H9 (cell line): ENCODE measurements at regions not wholly inside any gene's neighbourhood (a gene's known extent, or its start where the extent isn't known, plus 50 kb on each side); places are given as distances from the start of the nearest gene placed in this dataset.

ENCODE experiments used
- DNase-seq: peaks from one replicate; pipeline ENCODE4 v3.0.0-alpha.2; 2017
- H2AFZ ChIP-seq: one replicate; pipeline ENCODE4 v1.6.1; 2013; ENCODE audit warnings: mild to moderate bottlenecking, low read length, control low read depth, moderate library complexity
- H2AK5ac ChIP-seq: 2 replicates; pipeline ENCODE4 v1.6.1; 2013; ENCODE audit warnings: low read length, control low read depth, mixed read lengths; ENCODE audit not compliant: insufficient read length
- H2BK120ac ChIP-seq: one replicate; pipeline ENCODE4 v1.6.1; 2013; ENCODE audit warnings: low read depth, mild to moderate bottlenecking, low read length, control low read depth, inconsistent platforms; ENCODE audit not compliant: poor library complexity, severe bottlenecking
- H2BK12ac ChIP-seq: 2 replicates; pipeline ENCODE4 v1.6.1; 2013; ENCODE audit warnings: low read length, control low read depth, mixed read lengths, low read depth; ENCODE audit not compliant: insufficient read length
- H2BK15ac ChIP-seq: 2 replicates; pipeline ENCODE4 v1.6.1; 2013; ENCODE audit warnings: low read depth, low read length, control low read depth
- H2BK20ac ChIP-seq: one replicate; pipeline ENCODE4 v1.6.1; 2013; ENCODE audit warnings: low read depth, mild to moderate bottlenecking, low read length, control low read depth, inconsistent platforms; ENCODE audit not compliant: poor library complexity, severe bottlenecking
- H2BK5ac ChIP-seq: 2 replicates; pipeline ENCODE4 v1.6.1; 2013; ENCODE audit warnings: low read length, control low read depth, mixed read lengths; ENCODE audit not compliant: insufficient read length
- H3K14ac ChIP-seq: 2 replicates; pipeline ENCODE4 v1.6.1; 2013; ENCODE audit warnings: low read length, control low read depth; ENCODE audit not compliant: insufficient read depth
- H3K18ac ChIP-seq: 2 replicates; pipeline ENCODE4 v1.6.1; 2013; ENCODE audit warnings: low read depth, mild to moderate bottlenecking, mixed read lengths, low read length, control low read depth; ENCODE audit not compliant: insufficient read length
- H3K23ac ChIP-seq: 2 replicates; pipeline ENCODE4 v1.6.1; 2013; ENCODE audit warnings: low read length, control low read depth, mixed read lengths, low read depth; ENCODE audit not compliant: insufficient read length
- H3K23me2 ChIP-seq: 2 replicates; pipeline ENCODE4 v1.6.1; 2013; ENCODE audit warnings: low read depth, mild to moderate bottlenecking, mixed read lengths, low read length, control low read depth; ENCODE audit not compliant: insufficient read length, poor library complexity, severe bottlenecking
- H3K27ac ChIP-seq: 2 replicates; pipeline ENCODE4 v1.5.1; 2013; ENCODE audit warnings: low read length, control low read depth, mixed read lengths, low read depth; ENCODE audit not compliant: insufficient read length
- H3K27me3 ChIP-seq: 2 replicates; pipeline ENCODE4 v1.6.1; 2013; ENCODE audit warnings: low read length, control low read depth, inconsistent platforms; ENCODE audit not compliant: insufficient read depth
- H3K4ac ChIP-seq: 2 replicates; pipeline ENCODE4 v1.6.1; 2013; ENCODE audit warnings: low read depth, mild to moderate bottlenecking, control low read depth, inconsistent platforms, low read length, moderate library complexity
- H3K4me1 ChIP-seq: 2 replicates; pipeline ENCODE4 v1.6.1; 2013; ENCODE audit warnings: low read length, control low read depth, inconsistent platforms; ENCODE audit not compliant: insufficient read depth
- H3K4me2 ChIP-seq: 2 replicates; pipeline ENCODE4 v1.6.1; 2013; ENCODE audit warnings: low read length, control low read depth, mixed read lengths; ENCODE audit not compliant: insufficient read length, insufficient read depth
- H3K56ac ChIP-seq: 2 replicates; pipeline ENCODE4 v1.6.1; 2013; ENCODE audit warnings: low read depth, mild to moderate bottlenecking, mixed read lengths, low read length, control low read depth; ENCODE audit not compliant: insufficient read length
- H3K79me1 ChIP-seq: 2 replicates; pipeline ENCODE4 v1.6.1; 2013; ENCODE audit warnings: low read depth, mild to moderate bottlenecking, moderate library complexity, low read length, control low read depth, inconsistent platforms; ENCODE audit not compliant: insufficient read depth, poor library complexity, severe bottlenecking
- H3K79me2 ChIP-seq: 2 replicates; pipeline ENCODE4 v1.6.1; 2013; ENCODE audit warnings: low read length, control low read depth, inconsistent platforms; ENCODE audit not compliant: insufficient read depth
- H3K9ac ChIP-seq: 2 replicates; pipeline ENCODE4 v1.6.1; 2013; ENCODE audit warnings: low read length, control low read depth, mixed read lengths; ENCODE audit not compliant: insufficient read length; ENCODE audit errors: extremely low read depth
- H3K9me3 ChIP-seq: one replicate; pipeline ENCODE4 v1.6.1; 2013; ENCODE audit warnings: low read depth, low read length, inconsistent platforms; ENCODE audit not compliant: control insufficient read depth
- H3T11ph ChIP-seq: one replicate; pipeline ENCODE4 v1.6.1; 2013; ENCODE audit warnings: mild to moderate bottlenecking, low read length, control low read depth, inconsistent platforms
- H4K20me1 ChIP-seq: one replicate; pipeline ENCODE4 v1.6.1; 2013; ENCODE audit not compliant: control insufficient read depth, insufficient read length, insufficient read depth
- H4K5ac ChIP-seq: 2 replicates; pipeline ENCODE4 v1.6.1; 2013; ENCODE audit warnings: low read depth, mild to moderate bottlenecking, mixed read lengths, low read length, control low read depth; ENCODE audit not compliant: insufficient read length
- H4K8ac ChIP-seq: replicated peaks from 2 replicates; pipeline ENCODE4 v1.6.1; 2013; ENCODE audit warnings: low read length, control low read depth, mixed read lengths, low read depth; ENCODE audit not compliant: insufficient read length
- H4K91ac ChIP-seq: 2 replicates; pipeline ENCODE4 v1.6.1; 2013; ENCODE audit warnings: low read depth, mild to moderate bottlenecking, moderate library complexity, mixed read lengths, low read length, control low read depth; ENCODE audit not compliant: insufficient read length
- H3K27ac Mint-ChIP-seq, 3 experiments: 2 replicates in 2 of 3; 3 replicates in 1 of 3; pipeline ENCODE4 v1.8.0; 2020 to 2021; ENCODE audit warnings: mixed read lengths in 3 of 3, mild to moderate bottlenecking in 1 of 3, moderate library complexity in 1 of 3
- H3K27me3 Mint-ChIP-seq: 2 replicates; pipeline ENCODE4 v1.8.0; 2021; ENCODE audit warnings: low read depth, mild to moderate bottlenecking, moderate library complexity, mixed read lengths
- H3K36me3 Mint-ChIP-seq, 3 experiments: 2 replicates in 2 of 3; 3 replicates in 1 of 3; pipeline ENCODE4 v1.8.0; 2020 to 2021; ENCODE audit warnings: low read depth in 3 of 3, mixed read lengths in 3 of 3; ENCODE audit not compliant: insufficient read depth in 1 of 3
- H3K4me1 Mint-ChIP-seq, 2 experiments: 2 replicates each; pipeline ENCODE4 v1.8.0; 2020; ENCODE audit warnings: mixed read lengths in 2 of 2
- H3K4me3 Mint-ChIP-seq, 2 experiments: 2 replicates in 1 of 2; 3 replicates in 1 of 2; pipeline ENCODE4 v1.8.0; 2020 to 2021; ENCODE audit warnings: mild to moderate bottlenecking in 2 of 2, mixed read lengths in 2 of 2, moderate library complexity in 1 of 2
- H3K9me3 Mint-ChIP-seq, 2 experiments: 2 replicates in 1 of 2; 3 replicates in 1 of 2; pipeline ENCODE4 v1.8.0; 2020; ENCODE audit warnings: mild to moderate bottlenecking in 2 of 2, mixed read lengths in 2 of 2, moderate library complexity in 1 of 2
- WGBS: extraction: QIAGEN DNeasy Blood & Tissue Kit; methylation state at CpG from one replicate; pipeline ENCODE4 v1.1.7; 2013; ENCODE audit warnings: missing lambda C conversion rate, low lambda C conversion rate, mixed read lengths; ENCODE audit not compliant: insufficient read length; ENCODE audit errors: extremely low coverage; 5-methylcytosine and 5-hydroxymethylcytosine counted together
- TF ChIP-seq, protein P1 (sequence below): fragments of 200-600 bp; sonication (generic); conservative IDR thresholded peaks from 3 replicates; pipeline ENCODE4 v1.8.0; 2021; ENCODE audit warnings: antibody characterized with exemption, mild to moderate bottlenecking

DNA sequence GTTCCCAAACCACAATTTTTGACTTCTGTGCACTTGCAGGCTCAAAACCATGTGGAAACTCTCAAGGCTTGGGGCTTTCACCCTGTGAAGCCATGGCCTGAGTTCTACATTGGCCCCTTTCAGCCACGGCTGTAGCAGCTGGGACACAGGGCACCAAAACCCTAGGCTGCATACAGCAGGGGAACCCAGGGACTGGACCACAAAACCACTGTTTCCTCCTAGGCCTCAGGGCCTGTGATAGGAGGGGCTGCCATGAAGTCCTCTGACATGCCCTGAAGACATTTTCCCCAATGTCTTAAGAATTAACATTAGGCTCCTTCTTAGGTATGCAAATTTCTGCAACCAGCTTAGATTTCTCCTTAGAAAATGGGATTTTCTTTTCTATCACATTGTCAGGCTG, 312.1 kb upstream of the TUSC1 start:
- H2AK5ac ChIP-seq = no peak overlapping the region
- H4K8ac ChIP-seq = no peak overlapping the region
- TF ChIP-seq, protein P1, sequence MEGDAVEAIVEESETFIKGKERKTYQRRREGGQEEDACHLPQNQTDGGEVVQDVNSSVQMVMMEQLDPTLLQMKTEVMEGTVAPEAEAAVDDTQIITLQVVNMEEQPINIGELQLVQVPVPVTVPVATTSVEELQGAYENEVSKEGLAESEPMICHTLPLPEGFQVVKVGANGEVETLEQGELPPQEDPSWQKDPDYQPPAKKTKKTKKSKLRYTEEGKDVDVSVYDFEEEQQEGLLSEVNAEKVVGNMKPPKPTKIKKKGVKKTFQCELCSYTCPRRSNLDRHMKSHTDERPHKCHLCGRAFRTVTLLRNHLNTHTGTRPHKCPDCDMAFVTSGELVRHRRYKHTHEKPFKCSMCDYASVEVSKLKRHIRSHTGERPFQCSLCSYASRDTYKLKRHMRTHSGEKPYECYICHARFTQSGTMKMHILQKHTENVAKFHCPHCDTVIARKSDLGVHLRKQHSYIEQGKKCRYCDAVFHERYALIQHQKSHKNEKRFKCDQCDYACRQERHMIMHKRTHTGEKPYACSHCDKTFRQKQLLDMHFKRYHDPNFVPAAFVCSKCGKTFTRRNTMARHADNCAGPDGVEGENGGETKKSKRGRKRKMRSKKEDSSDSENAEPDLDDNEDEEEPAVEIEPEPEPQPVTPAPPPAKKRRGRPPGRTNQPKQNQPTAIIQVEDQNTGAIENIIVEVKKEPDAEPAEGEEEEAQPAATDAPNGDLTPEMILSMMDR = no peak
- no CpG with 5 or more reads among the region's 1 CpG for WGBS
- no peaks in the 10 kb centered on the region for H4K20me1 ChIP-seq
- no peak overlapping the region for H3K9ac ChIP-seq
- DNase-seq = no peak
- Mint-ChIP-seq H3K36me3 (peaks cover 5 to 58% (median 33%) of the 10 kb centered on the region in 3 experiments), H3K9me3 (peaks cover 46 to 62% of the 10 kb centered on the region in 2 experiments), H3K27ac (no peak overlapping the region), H3K27me3 (peaks cover 4% of the 10 kb centered on the region), H3K4me1 (no peaks in the 10 kb centered on the region), H3K4me3 (no peak overlapping the region)
- H3K4me1 ChIP-seq = no peaks in the 10 kb centered on the region
- H3K9me3 ChIP-seq = no peaks in the 10 kb centered on the region
- H4K91ac ChIP-seq = no peak overlapping the region
- H3K79me2 ChIP-seq = no peaks in the 10 kb centered on the region
- no peak overlapping the region for H3K56ac ChIP-seq
- no peak overlapping the region for H3K23ac ChIP-seq
- no peak overlapping the region for H2BK12ac ChIP-seq
- H3K14ac ChIP-seq = no peak overlapping the region
- no peaks in the 10 kb centered on the region for H3K27me3 ChIP-seq
- H2BK120ac ChIP-seq = no peak overlapping the region
- H3K23me2 ChIP-seq = no peaks in the 10 kb centered on the region
- H3K4me2 ChIP-seq = no peak overlapping the region
- H3K4ac ChIP-seq = no peak overlapping the region
- no peak overlapping the region for H3K18ac ChIP-seq
- no peak overlapping the region for H3K27ac ChIP-seq
- no peak overlapping the region for H2BK5ac ChIP-seq
- H2BK15ac ChIP-seq = no peak overlapping the region
- no peak overlapping the region for H2AFZ ChIP-seq
- H3K79me1 ChIP-seq = no peaks in the 10 kb centered on the region
- no peak overlapping the region for H3T11ph ChIP-seq
- no peak overlapping the region for H2BK20ac ChIP-seq
- H4K5ac ChIP-seq = no peak overlapping the region
